ENCODE measurements at regions not wholly inside any gene's neighbourhood (a gene's known extent, or its start where the extent isn't known, plus 50 kb on each side); places are given as distances from the start of the nearest gene placed in this dataset.

DNA sequence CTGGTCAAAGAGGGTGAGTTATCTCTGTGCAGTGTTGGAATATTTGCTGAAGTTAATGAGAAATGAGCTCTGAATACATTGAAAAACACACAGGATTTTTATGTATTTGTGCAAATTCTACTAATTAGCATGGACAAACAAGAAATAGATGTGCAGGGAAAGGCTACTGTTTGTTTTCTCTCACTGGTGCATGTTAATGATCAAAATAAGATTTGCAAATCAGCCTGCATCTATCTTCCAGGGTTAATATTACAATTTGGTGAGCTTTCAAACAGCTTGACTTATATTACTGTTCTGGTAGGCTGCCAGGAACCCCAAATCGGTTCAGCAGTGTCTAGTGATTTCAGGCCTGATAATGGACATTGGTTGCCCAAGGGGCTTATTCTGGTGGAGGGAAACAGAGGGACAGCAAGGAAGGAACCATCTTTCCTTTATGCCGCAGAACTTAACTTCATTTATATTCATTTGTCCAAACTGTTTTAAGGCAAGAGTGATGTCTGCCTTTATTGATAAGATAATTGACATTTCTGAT, 93.8 kb upstream of the REG3A start:
- H3K79me2 ChIP-seq (replicated peaks; ENCODE audit: insufficient read depth, low read length) = no peaks in the 10 kb centered on the region
- no peak for TF ChIP-seq SMC3 (conservative IDR thresholded peaks at IDR 0.05; ENCODE audit: poor library complexity)
- no peak for TF ChIP-seq EP300 (conservative IDR thresholded peaks at IDR 0.05; ENCODE audit: poor library complexity, severe bottlenecking)
- TF ChIP-seq, protein P1, sequence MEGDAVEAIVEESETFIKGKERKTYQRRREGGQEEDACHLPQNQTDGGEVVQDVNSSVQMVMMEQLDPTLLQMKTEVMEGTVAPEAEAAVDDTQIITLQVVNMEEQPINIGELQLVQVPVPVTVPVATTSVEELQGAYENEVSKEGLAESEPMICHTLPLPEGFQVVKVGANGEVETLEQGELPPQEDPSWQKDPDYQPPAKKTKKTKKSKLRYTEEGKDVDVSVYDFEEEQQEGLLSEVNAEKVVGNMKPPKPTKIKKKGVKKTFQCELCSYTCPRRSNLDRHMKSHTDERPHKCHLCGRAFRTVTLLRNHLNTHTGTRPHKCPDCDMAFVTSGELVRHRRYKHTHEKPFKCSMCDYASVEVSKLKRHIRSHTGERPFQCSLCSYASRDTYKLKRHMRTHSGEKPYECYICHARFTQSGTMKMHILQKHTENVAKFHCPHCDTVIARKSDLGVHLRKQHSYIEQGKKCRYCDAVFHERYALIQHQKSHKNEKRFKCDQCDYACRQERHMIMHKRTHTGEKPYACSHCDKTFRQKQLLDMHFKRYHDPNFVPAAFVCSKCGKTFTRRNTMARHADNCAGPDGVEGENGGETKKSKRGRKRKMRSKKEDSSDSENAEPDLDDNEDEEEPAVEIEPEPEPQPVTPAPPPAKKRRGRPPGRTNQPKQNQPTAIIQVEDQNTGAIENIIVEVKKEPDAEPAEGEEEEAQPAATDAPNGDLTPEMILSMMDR (IDR thresholded peaks at IDR 0.05; ENCODE audit: poor library complexity, severe bottlenecking) = no peak
- no peak overlapping the region for H2AFZ ChIP-seq (ENCODE audit: low read depth, low read length)
- H3K4me3 ChIP-seq (ENCODE audit: low read length) = no peak overlapping the region
- H3K4me2 ChIP-seq (ENCODE audit: low read length) = no peak overlapping the region
- no peaks in the 10 kb centered on the region for H3K36me3 ChIP-seq (ENCODE audit: insufficient read depth, low read length)
- no peaks in the 10 kb centered on the region for H3K27me3 ChIP-seq (ENCODE audit: insufficient read depth, low read depth, low read length)
- H3K27ac ChIP-seq (ENCODE audit: low read length) = no peak overlapping the region
- no peak overlapping the region for H3K9ac ChIP-seq (ENCODE audit: low read length)
- H3K9me2 ChIP-seq (ENCODE audit: insufficient read depth, low read length) = no peaks in the 10 kb centered on the region
- H3K9me3 ChIP-seq (ENCODE audit: low read length) = no peaks in the 10 kb centered on the region
- no peaks in the 10 kb centered on the region for H4K20me1 ChIP-seq (ENCODE audit: insufficient read depth)
- no peaks in the 10 kb centered on the region for H3F3A ChIP-seq (ENCODE audit: insufficient read depth, low read length, poor library complexity, severe bottlenecking)

DNA sequence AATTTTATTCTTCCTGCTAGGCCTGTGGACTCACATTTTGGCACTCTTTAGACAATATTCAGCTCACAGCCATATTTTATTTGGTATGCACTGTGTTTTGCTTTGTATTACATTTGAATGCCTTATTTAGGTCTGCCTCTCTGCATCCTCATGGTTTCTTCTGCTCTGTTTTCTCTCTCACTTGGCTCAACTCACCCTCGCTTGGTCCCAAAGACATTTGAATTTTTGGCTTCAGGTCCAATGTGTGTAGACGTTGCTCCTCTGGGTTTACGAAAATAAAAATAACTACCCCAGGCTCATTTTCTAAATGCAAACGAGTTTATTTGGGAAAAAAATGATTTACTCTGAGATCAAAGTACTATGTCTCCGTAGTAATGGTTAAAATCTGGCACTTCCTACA, 91.1 kb upstream of the REG3A start:
- H3K36me3 ChIP-seq (ENCODE audit: insufficient read depth, low read length) = no peaks in the 10 kb centered on the region

More for the DNA sequence above, 91.1 kb upstream of the REG3A start:
- no peaks in the 10 kb centered on the region for H3K9me2 ChIP-seq (ENCODE audit: insufficient read depth, low read length)
- H4K20me1 ChIP-seq (ENCODE audit: insufficient read depth) = no peaks in the 10 kb centered on the region
- no peak overlapping the region for H2AFZ ChIP-seq (ENCODE audit: low read depth, low read length)
- H3F3A ChIP-seq (ENCODE audit: insufficient read depth, low read length, poor library complexity, severe bottlenecking) = no peaks in the 10 kb centered on the region
- TF ChIP-seq RAD21 (conservative IDR thresholded peaks at IDR 0.05) (no peak), EZH2 (IDR thresholded peaks at IDR 0.05; ENCODE audit: borderline replicate concordance, insufficient read depth, low read length, poor library complexity, severe bottlenecking) (no peak), TAF1 (IDR thresholded peaks at IDR 0.05; ENCODE audit: low read depth) (no peak), SMC3 (conservative IDR thresholded peaks at IDR 0.05; ENCODE audit: poor library complexity) (no peak), EP300 (conservative IDR thresholded peaks at IDR 0.05; ENCODE audit: poor library complexity, severe bottlenecking) (no peak), POLR2AphosphoS5 (IDR thresholded peaks at IDR 0.05) (no peak), MXI1 (conservative IDR thresholded peaks at IDR 0.05; ENCODE audit: poor library complexity, severe bottlenecking) (no peak)
- TF ChIP-seq, protein P1 (IDR thresholded peaks at IDR 0.05; ENCODE audit: poor library complexity, severe bottlenecking) = no peak
- TF ChIP-seq, protein P2, sequence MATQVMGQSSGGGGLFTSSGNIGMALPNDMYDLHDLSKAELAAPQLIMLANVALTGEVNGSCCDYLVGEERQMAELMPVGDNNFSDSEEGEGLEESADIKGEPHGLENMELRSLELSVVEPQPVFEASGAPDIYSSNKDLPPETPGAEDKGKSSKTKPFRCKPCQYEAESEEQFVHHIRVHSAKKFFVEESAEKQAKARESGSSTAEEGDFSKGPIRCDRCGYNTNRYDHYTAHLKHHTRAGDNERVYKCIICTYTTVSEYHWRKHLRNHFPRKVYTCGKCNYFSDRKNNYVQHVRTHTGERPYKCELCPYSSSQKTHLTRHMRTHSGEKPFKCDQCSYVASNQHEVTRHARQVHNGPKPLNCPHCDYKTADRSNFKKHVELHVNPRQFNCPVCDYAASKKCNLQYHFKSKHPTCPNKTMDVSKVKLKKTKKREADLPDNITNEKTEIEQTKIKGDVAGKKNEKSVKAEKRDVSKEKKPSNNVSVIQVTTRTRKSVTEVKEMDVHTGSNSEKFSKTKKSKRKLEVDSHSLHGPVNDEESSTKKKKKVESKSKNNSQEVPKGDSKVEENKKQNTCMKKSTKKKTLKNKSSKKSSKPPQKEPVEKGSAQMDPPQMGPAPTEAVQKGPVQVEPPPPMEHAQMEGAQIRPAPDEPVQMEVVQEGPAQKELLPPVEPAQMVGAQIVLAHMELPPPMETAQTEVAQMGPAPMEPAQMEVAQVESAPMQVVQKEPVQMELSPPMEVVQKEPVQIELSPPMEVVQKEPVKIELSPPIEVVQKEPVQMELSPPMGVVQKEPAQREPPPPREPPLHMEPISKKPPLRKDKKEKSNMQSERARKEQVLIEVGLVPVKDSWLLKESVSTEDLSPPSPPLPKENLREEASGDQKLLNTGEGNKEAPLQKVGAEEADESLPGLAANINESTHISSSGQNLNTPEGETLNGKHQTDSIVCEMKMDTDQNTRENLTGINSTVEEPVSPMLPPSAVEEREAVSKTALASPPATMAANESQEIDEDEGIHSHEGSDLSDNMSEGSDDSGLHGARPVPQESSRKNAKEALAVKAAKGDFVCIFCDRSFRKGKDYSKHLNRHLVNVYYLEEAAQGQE (IDR thresholded peaks at IDR 0.05; ENCODE audit: borderline replicate concordance) = no peak
- no peaks in the 10 kb centered on the region for H3K27me3 ChIP-seq (ENCODE audit: insufficient read depth, low read depth, low read length)
- no peak overlapping the region for H3K27ac ChIP-seq (ENCODE audit: low read length)
- H3K4me2 ChIP-seq (ENCODE audit: low read length) = no peak overlapping the region
- no peaks in the 10 kb centered on the region for H3K79me2 ChIP-seq (replicated peaks; ENCODE audit: insufficient read depth, low read length)
- H3K9ac ChIP-seq (ENCODE audit: low read length) = no peak overlapping the region
- H3K4me3 ChIP-seq (ENCODE audit: low read length) = no peak overlapping the region
- H3K9me3 ChIP-seq (ENCODE audit: low read length) = no peaks in the 10 kb centered on the region

Measured in neural cell (in vitro differentiated cells).